ENCODE measurements at regions not wholly inside any gene's neighbourhood (a gene's known extent, or its start where the extent isn't known, plus 50 kb on each side); places are given as distances from the start of the nearest gene placed in this dataset.

DNA sequence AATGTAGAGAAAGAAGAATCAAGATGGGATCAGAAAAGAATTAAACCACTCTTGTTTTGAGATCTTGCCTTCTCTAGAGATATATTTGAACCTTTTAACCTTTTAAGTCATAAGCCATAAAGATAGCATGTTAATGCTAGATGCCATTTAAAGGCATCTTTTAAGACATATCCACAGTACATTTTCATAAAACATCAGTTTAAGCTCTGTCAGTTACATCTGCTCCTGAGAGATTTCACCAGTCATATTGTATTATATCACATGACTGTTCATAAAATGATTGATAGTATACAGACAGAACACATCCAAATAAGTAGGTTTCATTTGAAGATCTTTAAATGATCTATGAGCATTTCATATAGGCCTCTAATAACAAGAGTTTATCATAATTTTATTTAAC, 1238.5 kb downstream of the SLC16A7 start:
- no peak overlapping the region for H3K27ac ChIP-seq
- no peak overlapping the region for H3K4me3 ChIP-seq
- ATAC-seq (no peak), DNase-seq (no peak)
- TF ChIP-seq POLR2A (IDR thresholded peaks at IDR 0.05), result no peak
- TF ChIP-seq, protein P1, sequence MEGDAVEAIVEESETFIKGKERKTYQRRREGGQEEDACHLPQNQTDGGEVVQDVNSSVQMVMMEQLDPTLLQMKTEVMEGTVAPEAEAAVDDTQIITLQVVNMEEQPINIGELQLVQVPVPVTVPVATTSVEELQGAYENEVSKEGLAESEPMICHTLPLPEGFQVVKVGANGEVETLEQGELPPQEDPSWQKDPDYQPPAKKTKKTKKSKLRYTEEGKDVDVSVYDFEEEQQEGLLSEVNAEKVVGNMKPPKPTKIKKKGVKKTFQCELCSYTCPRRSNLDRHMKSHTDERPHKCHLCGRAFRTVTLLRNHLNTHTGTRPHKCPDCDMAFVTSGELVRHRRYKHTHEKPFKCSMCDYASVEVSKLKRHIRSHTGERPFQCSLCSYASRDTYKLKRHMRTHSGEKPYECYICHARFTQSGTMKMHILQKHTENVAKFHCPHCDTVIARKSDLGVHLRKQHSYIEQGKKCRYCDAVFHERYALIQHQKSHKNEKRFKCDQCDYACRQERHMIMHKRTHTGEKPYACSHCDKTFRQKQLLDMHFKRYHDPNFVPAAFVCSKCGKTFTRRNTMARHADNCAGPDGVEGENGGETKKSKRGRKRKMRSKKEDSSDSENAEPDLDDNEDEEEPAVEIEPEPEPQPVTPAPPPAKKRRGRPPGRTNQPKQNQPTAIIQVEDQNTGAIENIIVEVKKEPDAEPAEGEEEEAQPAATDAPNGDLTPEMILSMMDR (IDR thresholded peaks at IDR 0.05), result no peak
- intact Hi-C loops (cut with DNase I), result no loop called here
- no peaks in the 10 kb centered on the region for H3K9me3 ChIP-seq
- H3K36me3 ChIP-seq (replicated peaks in 1 of 2; ENCODE audit: insufficient read depth in 1 of 2, low read depth in 2 of 2), result no peaks in the 10 kb centered on the region
- no peaks in the 10 kb centered on the region for H3K27me3 ChIP-seq
- H3K4me1 ChIP-seq, result no peaks in the 10 kb centered on the region

DNA sequence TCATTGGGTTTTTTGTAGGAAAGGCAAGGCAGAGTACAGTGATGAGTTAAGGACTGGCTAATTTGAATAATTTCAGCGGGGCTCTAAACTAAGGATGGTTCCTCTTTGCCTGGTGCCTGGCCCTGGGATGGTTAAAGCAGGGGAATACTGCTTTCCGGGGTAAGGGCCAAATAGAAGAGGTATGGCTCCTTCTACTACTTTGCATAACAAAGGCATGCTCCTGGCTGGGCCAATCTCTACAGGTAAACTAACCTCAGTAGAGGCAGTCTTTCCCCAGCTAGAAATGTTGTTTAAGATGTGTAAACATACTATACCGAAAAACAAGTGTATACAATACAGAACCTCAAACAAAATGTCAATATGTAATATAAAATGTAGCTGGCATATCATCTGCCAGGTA, 1239.0 kb downstream of the SLC16A7 start:
- no peaks in the 10 kb centered on the region for H3K36me3 ChIP-seq (replicated peaks in 1 of 2; ENCODE audit: insufficient read depth in 1 of 2, low read depth in 2 of 2)
- 59 to 73% methylated on average over 3 of the region's 3 CpGs for WGBS, 2 donors
- TF ChIP-seq POLR2A (IDR thresholded peaks at IDR 0.05), result no peak
- TF ChIP-seq, protein P1 (IDR thresholded peaks at IDR 0.05), result no peak
- no peaks in the 10 kb centered on the region for H3K9me3 ChIP-seq
- intact Hi-C loops (cut with DNase I), result no loop called here
- DNase-seq, result no peak
- no peak for ATAC-seq
- H3K27me3 ChIP-seq, result no peaks in the 10 kb centered on the region
- H3K4me1 ChIP-seq, result no peaks in the 10 kb centered on the region
- no peak overlapping the region for H3K4me3 ChIP-seq
- H3K27ac ChIP-seq, result no peak overlapping the region

DNA sequence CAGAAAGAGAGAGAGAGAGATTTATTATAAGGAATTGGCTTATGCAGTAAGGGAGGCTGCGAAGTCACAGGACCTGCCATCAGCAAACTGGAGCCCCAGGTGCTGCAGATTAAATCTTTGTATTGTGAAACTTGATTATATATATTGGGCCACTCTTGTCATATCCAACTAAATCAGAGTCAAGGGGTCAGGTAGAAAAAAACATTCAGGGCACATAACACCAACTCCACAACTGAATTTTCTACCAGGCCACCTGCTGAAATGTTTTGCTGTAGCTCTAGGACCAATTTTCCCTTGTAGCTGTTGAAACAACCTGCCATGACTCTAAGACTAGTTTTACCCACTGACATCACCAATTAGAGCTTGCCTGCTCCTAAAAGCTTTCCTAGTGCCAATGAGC, 1240.8 kb downstream of the SLC16A7 start:
- H3K4me1 ChIP-seq, result no peaks in the 10 kb centered on the region
- no peaks in the 10 kb centered on the region for H3K36me3 ChIP-seq (replicated peaks in 1 of 2; ENCODE audit: insufficient read depth in 1 of 2, low read depth in 2 of 2)
- no peak for DNase-seq
- no peaks in the 10 kb centered on the region for H3K9me3 ChIP-seq
- no peak overlapping the region for H3K4me3 ChIP-seq
- intact Hi-C loops (cut with DNase I), result no loop called here
- 80 to 84% methylated on average over 1 of the region's 1 CpG for WGBS, 2 donors
- H3K27me3 ChIP-seq, result no peaks in the 10 kb centered on the region
- no peak for TF ChIP-seq POLR2A (IDR thresholded peaks at IDR 0.05)
- TF ChIP-seq, protein P1 (IDR thresholded peaks at IDR 0.05), result no peak
- no peak for ATAC-seq
- H3K27ac ChIP-seq, result no peak overlapping the region

DNA sequence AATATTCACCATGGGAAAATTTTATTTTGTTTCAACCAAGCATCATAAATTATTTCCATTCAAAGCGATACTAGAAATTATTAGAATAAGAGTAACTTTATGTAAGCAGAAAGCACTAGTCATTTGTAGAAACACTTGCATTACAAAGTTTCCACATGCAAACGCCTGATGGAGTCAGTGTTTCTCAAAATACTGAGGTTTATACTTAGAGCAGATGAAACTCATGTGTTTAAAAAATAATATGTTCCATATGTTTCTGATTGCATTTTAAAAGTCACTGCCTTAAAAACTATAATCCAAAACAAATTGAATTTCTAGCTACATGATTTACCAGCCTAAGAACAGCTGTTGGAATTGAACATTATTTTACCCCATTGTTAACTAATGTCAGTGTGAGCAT, 1246.4 kb downstream of the SLC16A7 start:
- H3K4me1 ChIP-seq, result no peaks in the 10 kb centered on the region
- DNase-seq (no peak), ATAC-seq (no peak)
- intact Hi-C loops (cut with DNase I), result no loop called here
- H3K36me3 ChIP-seq (replicated peaks in 1 of 2; ENCODE audit: insufficient read depth in 1 of 2, low read depth in 2 of 2), result no peaks in the 10 kb centered on the region
- 60 to 71% methylated on average over 2 of the region's 2 CpGs for WGBS, 2 donors
- H3K4me3 ChIP-seq, result no peak overlapping the region
- H3K27me3 ChIP-seq, result no peaks in the 10 kb centered on the region
- no peak overlapping the region for H3K27ac ChIP-seq
- no peaks in the 10 kb centered on the region for H3K9me3 ChIP-seq
- no peak for TF ChIP-seq POLR2A (IDR thresholded peaks at IDR 0.05)
- TF ChIP-seq, protein P1 (IDR thresholded peaks at IDR 0.05), result no peak

DNA sequence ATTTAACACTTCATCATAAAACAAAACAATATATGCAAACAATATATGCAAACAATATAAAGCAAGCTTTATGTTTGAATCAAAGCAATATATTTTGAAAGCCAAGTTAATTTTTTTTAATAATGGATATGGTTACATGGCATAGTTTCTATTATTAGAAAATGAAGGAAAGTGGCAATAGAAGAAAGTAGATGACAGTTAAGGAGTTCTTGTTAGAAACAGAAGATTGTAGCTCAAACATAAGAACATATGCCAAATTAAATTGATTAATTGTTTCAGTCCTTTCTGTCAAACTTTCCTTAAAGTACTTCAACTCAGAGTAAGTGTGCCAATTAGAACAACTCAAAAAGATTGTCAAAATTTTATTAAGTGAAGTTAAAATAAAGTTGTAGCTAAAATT, 1248.3 kb downstream of the SLC16A7 start:
- H3K36me3 ChIP-seq (replicated peaks in 1 of 2; ENCODE audit: insufficient read depth in 1 of 2, low read depth in 2 of 2), result no peaks in the 10 kb centered on the region
- no peak for DNase-seq
- ATAC-seq, result no peak
- intact Hi-C loops (cut with DNase I), result no loop called here
- no peaks in the 10 kb centered on the region for H3K9me3 ChIP-seq
- H3K27me3 ChIP-seq, result no peaks in the 10 kb centered on the region
- no peak for TF ChIP-seq POLR2A (IDR thresholded peaks at IDR 0.05)
- TF ChIP-seq, protein P1 (IDR thresholded peaks at IDR 0.05), result no peak
- H3K4me1 ChIP-seq, result no peaks in the 10 kb centered on the region
- H3K27ac ChIP-seq, result no peak overlapping the region
- H3K4me3 ChIP-seq, result no peak overlapping the region
